Activated naive CD4-positive, alpha-beta T cell treated with anti-CD3 and anti-CD28 coated beads, Interleukin-2, amount 50 U/mL, for 72 hours (primary cell): ENCODE measurements at regions not wholly inside any gene's neighbourhood (a gene's known extent, or its start where the extent isn't known, plus 50 kb on each side); places are given as distances from the start of the nearest gene placed in this dataset.

Source experiments
- ATAC-seq, 2 donors: fragments of 150-1000 bp; cut with Tn5 transposase; 2 replicates each; pipeline ENCODE4 v1.10.0; 2021; ENCODE audit warnings: mild to moderate bottlenecking in 2 of 2, moderate library complexity in 2 of 2
- DNase-seq, 2 donors: peaks; one replicate each; pipeline ENCODE4 v3.0.0; 2021 to 2022; ENCODE audit warnings: low spot score in 2 of 2
- H3K27ac Mint-ChIP-seq, 2 donors: one replicate each; pipeline ENCODE4 v1.8.0; 2022; ENCODE audit warnings: mild to moderate bottlenecking in 2 of 2, mixed read lengths in 2 of 2
- H3K36me3 Mint-ChIP-seq, 2 donors: one replicate each; pipeline ENCODE4 v1.8.0; 2022; ENCODE audit warnings: mixed read lengths in 2 of 2
- H3K9me3 Mint-ChIP-seq, 2 donors: one replicate each; pipeline ENCODE4 v1.8.0; 2022; ENCODE audit warnings: mixed read lengths in 2 of 2

DNA sequence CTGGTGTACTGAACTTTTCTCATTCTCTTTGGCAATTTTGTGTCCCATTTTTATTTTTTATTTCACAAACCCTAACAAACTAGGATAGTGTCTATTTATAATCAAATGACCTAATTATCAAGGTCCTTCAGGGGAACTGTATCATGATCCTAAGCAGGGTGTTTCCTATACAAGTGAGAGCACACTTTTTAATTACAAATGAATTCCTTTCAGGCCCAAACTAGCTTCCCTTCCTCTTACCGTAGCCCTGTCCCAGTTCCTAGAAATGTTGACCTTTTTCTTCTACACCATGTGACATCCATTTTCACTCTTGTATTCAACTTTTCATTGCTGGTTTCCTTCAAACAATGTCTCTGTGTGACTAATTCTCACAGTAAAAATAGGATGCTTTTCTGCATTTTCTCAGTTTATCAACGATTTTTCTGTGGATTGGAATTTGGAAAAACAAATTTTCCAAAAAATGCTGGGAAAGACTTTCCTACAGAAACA, 411.4 kb downstream of the CCDC91 start:
- no peak for DNase-seq
- Mint-ChIP-seq H3K36me3 (no peaks in the 10 kb centered on the region), H3K9me3 (peaks cover 7 to 9% of the 10 kb centered on the region in 2 donors), H3K27ac (no peak overlapping the region)
- no peak for ATAC-seq

- Mint-ChIP-seq H3K9me3 (peaks cover 16 to 18% of the 10 kb centered on the region in 2 donors), H3K27ac (no peak overlapping the region), H3K36me3 (peaks cover 8 to 9% of the 10 kb centered on the region in 2 donors)
- ATAC-seq (no peak), DNase-seq (no peak)
Measured at GRCh38 chr12:28602786-28603185, 412.5 kb downstream of the CCDC91 start.

DNA sequence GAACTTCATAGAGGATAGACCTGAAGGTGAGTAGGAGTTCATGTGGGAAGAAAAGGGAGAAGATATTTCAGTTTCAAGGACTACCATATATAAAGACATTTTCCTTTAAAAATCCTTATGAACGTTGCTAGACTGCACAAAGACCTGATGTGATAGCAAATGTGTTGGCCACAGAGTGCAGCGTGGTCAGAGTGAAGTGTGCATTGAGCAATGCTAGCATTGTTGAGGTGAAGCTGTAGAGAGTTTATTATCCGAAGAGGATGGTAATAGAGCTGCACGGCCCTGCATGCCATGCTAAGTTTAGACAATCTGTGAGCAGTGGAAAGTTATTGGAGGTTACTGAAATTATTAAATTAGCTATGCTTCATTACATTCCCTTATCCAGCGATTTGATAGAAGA, 413.0 kb downstream of the CCDC91 start:
- no peak for DNase-seq
- Mint-ChIP-seq H3K36me3 (peaks cover 12 to 13% of the 10 kb centered on the region in 2 donors), H3K27ac (no peak overlapping the region), H3K9me3 (peaks cover 20 to 21% of the 10 kb centered on the region in 2 donors)
- no peak for ATAC-seq

- Mint-ChIP-seq H3K9me3 (peaks cover 21 to 23% of the 10 kb centered on the region in 2 donors), H3K36me3 (peaks cover 12 to 18% of the 10 kb centered on the region in 2 donors), H3K27ac (no peak overlapping the region)
- DNase-seq (no peak), ATAC-seq (no peak)
Measured at GRCh38 chr12:28603801-28604200, 413.5 kb downstream of the CCDC91 start.

GRCh38 chr12:28604240-28604639, 414.0 kb downstream of the CCDC91 start:
- peaks cover 12 to 18% of the 10 kb centered on the region in 2 donors for H3K36me3 Mint-ChIP-seq
- DNase-seq = no peak
- no peak overlapping the region for H3K27ac Mint-ChIP-seq
- H3K9me3 Mint-ChIP-seq = peaks cover 21 to 23% of the 10 kb centered on the region in 2 donors
- no peak for ATAC-seq

DNA sequence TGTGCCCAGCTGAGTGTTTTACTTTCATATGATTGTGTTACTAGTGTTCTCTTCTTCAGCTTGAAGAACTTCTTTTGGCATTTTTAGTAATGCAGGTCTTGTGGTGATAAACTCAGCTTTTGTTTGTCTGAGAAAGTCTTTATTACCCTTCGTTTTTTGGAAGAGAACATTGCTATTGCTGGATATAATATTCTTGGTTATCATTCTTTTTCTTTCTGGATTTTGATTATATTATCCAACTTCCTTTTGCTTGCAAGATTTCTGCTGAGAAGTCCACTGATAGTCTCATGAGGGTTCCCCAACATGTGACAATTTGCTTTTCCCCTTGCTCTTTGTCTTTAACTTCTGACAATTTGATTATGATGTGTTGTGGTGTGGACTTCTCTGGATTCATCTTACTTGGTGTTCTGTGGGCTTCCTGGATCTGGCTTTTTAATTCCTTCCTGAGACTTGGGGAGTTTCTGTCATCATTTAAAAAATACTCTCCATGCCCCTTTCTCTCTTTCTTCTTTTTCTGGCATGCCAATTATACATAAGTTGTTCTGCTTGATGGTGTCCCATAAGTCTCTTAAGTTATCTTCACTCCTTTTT, 416.8 kb downstream of the CCDC91 start:
- Mint-ChIP-seq H3K9me3 (peaks cover 23 to 27% of the 10 kb centered on the region in 2 donors), H3K36me3 (peaks cover 12 to 18% of the 10 kb centered on the region in 2 donors), H3K27ac (no peak overlapping the region)
- ATAC-seq = no peak
- no peak for DNase-seq

DNA sequence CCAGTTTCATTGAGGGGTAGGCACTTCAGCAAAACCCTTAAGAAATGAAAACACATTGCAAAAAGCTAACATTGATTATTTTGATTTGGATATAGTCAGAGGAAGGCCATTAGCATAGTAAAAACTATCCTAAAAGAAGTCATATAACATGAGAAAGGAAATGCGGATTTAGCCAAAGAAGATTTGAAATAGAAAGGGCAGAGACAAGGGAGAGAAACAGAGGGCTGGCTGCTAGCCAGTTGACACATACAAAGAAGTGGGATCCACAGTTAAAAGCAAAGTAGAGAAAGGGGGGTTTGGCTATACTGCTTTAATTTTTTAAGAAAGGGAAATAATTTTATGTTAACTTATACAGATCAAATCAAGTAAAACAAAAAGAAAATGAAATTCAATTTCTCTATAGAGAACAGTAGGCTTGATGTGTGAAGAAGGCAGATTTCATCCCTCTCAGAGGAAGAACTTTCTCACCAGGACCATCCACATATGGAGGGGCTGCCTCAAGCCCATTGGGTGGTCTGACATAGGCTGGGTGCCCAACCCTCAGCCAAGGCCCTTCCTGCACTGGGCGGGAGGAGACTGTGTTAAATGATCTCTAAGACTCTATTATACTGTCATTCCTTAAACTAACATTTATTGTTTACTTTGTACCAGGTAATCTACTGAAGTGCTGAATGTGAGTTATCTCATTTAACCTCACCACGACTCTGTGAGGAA, 420.3 kb downstream of the CCDC91 start:
- ATAC-seq = no peak
- H3K27ac Mint-ChIP-seq = no peak overlapping the region
- DNase-seq = no peak

GRCh38 chr12:28611115-28611435, 420.8 kb downstream of the CCDC91 start:
- H3K36me3 Mint-ChIP-seq = peaks cover 12 to 18% of the 10 kb centered on the region in 2 donors
- peaks cover 18 to 19% of the 10 kb centered on the region in 2 donors for H3K9me3 Mint-ChIP-seq
- DNase-seq (no peak), ATAC-seq (no peak)
- H3K27ac Mint-ChIP-seq = no peak overlapping the region

More for the DNA sequence above, 420.3 kb downstream of the CCDC91 start:
- Mint-ChIP-seq H3K9me3 (peaks cover 18 to 20% of the 10 kb centered on the region in 2 donors), H3K36me3 (peaks cover 12 to 18% of the 10 kb centered on the region in 2 donors)

GRCh38 chr12:28611449-28611848, 421.2 kb downstream of the CCDC91 start:
- Mint-ChIP-seq H3K9me3 (peaks cover 16 to 18% of the 10 kb centered on the region in 2 donors), H3K27ac (no peak overlapping the region), H3K36me3 (peaks cover 12 to 18% of the 10 kb centered on the region in 2 donors)
- DNase-seq (no peak), ATAC-seq (no peak)

DNA sequence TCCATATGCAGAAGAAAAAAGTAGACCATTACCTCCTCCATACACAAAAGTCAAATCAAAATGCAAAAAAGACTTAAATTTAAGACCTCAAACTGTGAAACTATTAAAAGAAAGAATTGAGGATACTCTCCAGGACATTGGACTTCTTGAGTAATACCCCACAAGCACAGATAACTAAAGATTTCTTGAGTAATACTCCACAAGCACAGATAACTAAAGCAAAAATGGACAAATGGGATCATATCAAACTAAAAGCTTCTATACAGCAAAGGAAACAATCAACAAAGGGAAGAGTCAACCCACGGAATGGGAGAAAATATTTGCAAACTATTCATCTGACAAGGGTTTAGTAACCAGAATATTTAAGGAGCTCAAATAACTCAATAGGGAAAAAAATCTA, 427.9 kb downstream of the CCDC91 start:
- H3K9me3 Mint-ChIP-seq = peaks cover 0 to 7% of the 10 kb centered on the region in 2 donors
- no peaks in the 10 kb centered on the region for H3K36me3 Mint-ChIP-seq
- no peak for ATAC-seq
- DNase-seq = no peak
- H3K27ac Mint-ChIP-seq = no peak overlapping the region

GRCh38 chr12:28618772-28619171, 428.5 kb downstream of the CCDC91 start:
- Mint-ChIP-seq H3K36me3 (no peaks in the 10 kb centered on the region), H3K27ac (no peak overlapping the region), H3K9me3 (peaks cover 2 to 7% of the 10 kb centered on the region in 2 donors)
- ATAC-seq (no peak), DNase-seq (no peak)

DNA sequence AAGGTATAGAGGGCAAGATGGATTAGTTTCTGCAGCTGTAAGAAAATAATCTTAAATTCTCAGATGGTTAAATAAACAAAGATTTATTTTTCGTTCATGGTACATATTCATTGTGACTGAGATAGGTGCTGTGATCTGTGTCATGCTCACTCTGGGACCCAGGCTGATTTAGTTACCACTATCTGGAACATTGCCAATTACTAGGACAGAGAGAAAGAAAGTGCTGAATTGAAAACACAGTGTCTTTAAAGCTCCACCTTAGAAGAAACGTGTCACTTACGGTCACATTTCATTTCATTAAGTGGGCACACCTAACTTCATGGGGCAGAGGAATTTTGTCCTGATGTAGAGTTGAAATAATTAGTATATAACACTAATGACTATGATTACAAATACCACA, 430.0 kb downstream of the CCDC91 start:
- no peak for DNase-seq
- no peak for ATAC-seq
- Mint-ChIP-seq H3K27ac (no peak overlapping the region), H3K9me3 (peaks cover 5 to 7% of the 10 kb centered on the region in 2 donors), H3K36me3 (no peaks in the 10 kb centered on the region)

- Mint-ChIP-seq H3K27ac (no peak overlapping the region), H3K9me3 (peaks cover 5 to 7% of the 10 kb centered on the region in 2 donors), H3K36me3 (no peaks in the 10 kb centered on the region)
- DNase-seq = no peak
- no peak for ATAC-seq
Measured at GRCh38 chr12:28622406-28622805, 432.1 kb downstream of the CCDC91 start.

DNA sequence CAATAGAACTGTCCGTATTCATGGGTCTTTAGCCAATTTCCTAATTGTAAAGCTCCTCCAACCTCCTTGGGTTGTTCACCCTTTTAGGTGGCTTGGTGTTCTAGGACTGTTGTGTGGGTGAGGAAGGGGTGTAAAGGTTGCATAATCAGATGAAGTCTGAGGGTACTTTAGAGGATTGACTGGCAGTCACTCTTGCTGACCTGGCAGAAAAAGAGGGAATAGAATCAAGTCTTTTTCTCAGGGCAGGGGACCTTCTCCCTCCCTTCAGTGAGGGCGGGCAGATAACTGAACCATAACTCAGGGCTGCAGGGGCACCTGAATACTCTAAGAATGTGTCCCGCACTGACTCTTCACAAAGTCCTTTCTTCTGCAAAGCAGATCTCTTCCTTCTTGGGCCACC, 436.2 kb downstream of the CCDC91 start:
- DNase-seq (no peak), ATAC-seq (no peak)
- no peaks in the 10 kb centered on the region for H3K36me3 Mint-ChIP-seq
- peaks cover 5 to 7% of the 10 kb centered on the region in 2 donors for H3K9me3 Mint-ChIP-seq
- H3K27ac Mint-ChIP-seq = no peak overlapping the region

GRCh38 chr12:28629691-28630090, 439.4 kb downstream of the CCDC91 start:
- H3K36me3 Mint-ChIP-seq = no peaks in the 10 kb centered on the region
- DNase-seq (no peak), ATAC-seq (no peak)
- peaks cover 0 to 7% of the 10 kb centered on the region in 2 donors for H3K9me3 Mint-ChIP-seq
- H3K27ac Mint-ChIP-seq = no peak overlapping the region

DNA sequence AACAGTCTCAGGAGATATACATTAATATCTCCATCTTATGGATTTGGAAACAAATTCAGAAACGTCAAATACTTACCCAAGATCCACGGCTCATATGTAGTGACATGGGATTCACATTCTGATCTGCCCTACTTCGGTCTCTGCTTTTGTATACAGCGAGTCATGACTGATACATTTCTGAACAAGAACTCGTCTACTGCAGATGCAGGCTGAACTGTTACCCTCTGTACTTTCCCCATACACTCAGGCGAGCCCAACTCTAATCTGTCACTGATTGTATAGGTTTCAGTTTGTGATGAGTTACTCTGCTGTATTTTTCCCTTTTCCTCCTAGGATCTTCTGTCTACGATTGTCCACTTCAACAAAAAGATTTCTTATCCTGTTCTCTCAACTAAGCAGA, 441.6 kb downstream of the CCDC91 start:
- Mint-ChIP-seq H3K36me3 (no peaks in the 10 kb centered on the region), H3K27ac (no peak overlapping the region), H3K9me3 (peaks cover 0 to 4% of the 10 kb centered on the region in 2 donors)
- ATAC-seq = no peak
- DNase-seq = no peak

GRCh38 chr12:28640519-28640918, 450.3 kb downstream of the CCDC91 start:
- DNase-seq = no peak
- Mint-ChIP-seq H3K36me3 (no peaks in the 10 kb centered on the region), H3K27ac (no peak overlapping the region), H3K9me3 (peaks cover 0 to 6% of the 10 kb centered on the region in 2 donors)
- no peak for ATAC-seq

- Mint-ChIP-seq H3K36me3 (no peaks in the 10 kb centered on the region), H3K27ac (no peak overlapping the region), H3K9me3 (peaks cover 0 to 6% of the 10 kb centered on the region in 2 donors)
- ATAC-seq (no peak), DNase-seq (no peak)
Measured at GRCh38 chr12:28645436-28645835, 455.2 kb downstream of the CCDC91 start.
